ENCODE measurements at regions not wholly inside any gene's neighbourhood (a gene's known extent, or its start where the extent isn't known, plus 50 kb on each side); places are given as distances from the start of the nearest gene placed in this dataset.

DNA sequence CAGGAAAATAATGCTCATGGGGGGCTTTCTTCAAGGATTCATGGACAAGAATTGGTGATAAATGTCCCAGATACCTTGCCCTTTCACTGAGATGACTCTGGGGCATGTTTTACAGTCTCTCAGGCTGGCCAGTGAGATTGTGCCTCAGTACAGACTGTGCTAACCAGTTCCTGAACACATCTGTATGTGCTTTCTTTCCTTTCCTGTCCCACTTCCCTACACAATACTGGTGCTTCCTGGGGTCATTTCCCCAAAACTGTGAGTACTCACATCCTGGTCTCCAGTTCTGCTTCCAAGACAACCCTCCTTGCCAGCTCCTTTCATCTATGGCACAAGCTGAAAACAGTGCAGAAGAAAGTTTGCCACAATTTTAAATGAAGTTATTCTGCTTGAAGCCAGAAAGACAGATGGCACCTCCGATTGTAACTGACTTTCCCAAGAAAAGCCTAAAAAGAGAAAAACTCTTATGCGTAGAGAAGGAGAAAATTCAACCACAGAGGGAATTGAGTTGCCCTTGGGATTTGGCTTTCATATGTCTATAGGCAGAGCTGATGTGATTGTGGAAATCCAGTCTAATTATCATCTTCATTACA is 134.7 kb downstream of the DRD1 start:
- TF ChIP-seq CTCF (conservative IDR thresholded peaks at IDR 0.05) = no peak
- H3K9me3 Mint-ChIP-seq = no peaks in the 10 kb centered on the region
- no peak overlapping the region for H3K4me3 Mint-ChIP-seq

DNA sequence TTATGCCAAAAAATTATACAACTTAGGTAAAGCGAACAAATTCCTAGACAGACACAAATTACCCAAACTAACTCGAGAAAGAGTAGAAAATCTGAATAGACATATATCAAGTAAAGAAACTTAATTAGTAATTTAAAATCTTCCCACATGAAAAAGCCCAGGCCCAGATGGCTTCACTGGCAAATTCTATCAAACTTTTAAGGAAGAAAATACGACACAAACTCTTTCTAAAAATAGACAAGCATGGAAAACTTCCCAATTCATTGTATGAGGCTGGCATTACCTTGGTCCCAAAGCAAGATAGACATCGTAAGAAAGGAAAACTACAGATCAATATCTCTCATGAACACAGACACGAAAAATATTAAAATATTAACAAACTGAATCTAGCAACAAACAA is 135.3 kb downstream of the DRD1 start:
- no peaks in the 10 kb centered on the region for H3K9me3 Mint-ChIP-seq
- peaks cover 9% of the 10 kb centered on the region for H3K27me3 Mint-ChIP-seq
- no peak for TF ChIP-seq CTCF (conservative IDR thresholded peaks at IDR 0.05)

More for the DNA sequence above, 134.7 kb downstream of the DRD1 start:
- Mint-ChIP-seq H3K27me3 (peaks cover 13% of the 10 kb centered on the region), H3K36me3 (no peaks in the 10 kb centered on the region), H3K4me1 (ENCODE audit: unreplicated experiment) (no peaks in the 10 kb centered on the region), H3K27ac (no peak overlapping the region)
- no peak for DNase-seq (ENCODE audit: extremely low spot score, unreplicated experiment)

DNA sequence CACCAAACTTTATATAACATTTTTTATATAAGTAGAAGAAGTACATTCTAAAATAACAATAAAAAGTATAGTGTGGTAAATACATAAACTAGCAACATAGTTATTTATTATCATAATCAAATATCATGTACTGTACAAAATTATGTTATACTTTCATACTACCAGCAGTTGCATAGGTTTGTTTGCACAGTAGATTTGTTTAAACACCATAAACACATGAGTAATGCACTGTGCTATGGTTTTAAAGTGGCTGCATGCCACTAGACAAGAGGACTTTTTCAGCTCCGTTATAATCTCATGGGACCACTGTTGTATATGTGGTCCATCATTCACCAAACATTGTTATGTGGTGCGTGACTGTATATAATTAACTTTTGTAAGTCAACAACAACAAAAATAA is 137.6 kb downstream of the DRD1 start:
- Mint-ChIP-seq H3K36me3 (no peaks in the 10 kb centered on the region), H3K9me3 (no peaks in the 10 kb centered on the region), H3K4me1 (ENCODE audit: unreplicated experiment) (no peaks in the 10 kb centered on the region), H3K27me3 (peaks cover 6% of the 10 kb centered on the region), H3K4me3 (no peak overlapping the region), H3K27ac (no peak overlapping the region)
- TF ChIP-seq CTCF (conservative IDR thresholded peaks at IDR 0.05) = no peak
- DNase-seq (ENCODE audit: extremely low spot score, unreplicated experiment) = no peak

More for the DNA sequence above, 135.3 kb downstream of the DRD1 start:
- no peak for DNase-seq (ENCODE audit: extremely low spot score, unreplicated experiment)
- Mint-ChIP-seq H3K4me1 (ENCODE audit: unreplicated experiment) (no peaks in the 10 kb centered on the region), H3K4me3 (no peak overlapping the region), H3K27ac (no peak overlapping the region), H3K36me3 (no peaks in the 10 kb centered on the region)

GRCh38 chr5:175305251-175305650 is 138.7 kb downstream of the DRD1 start:
- no peak overlapping the region for H3K27ac Mint-ChIP-seq
- no peaks in the 10 kb centered on the region for H3K4me1 Mint-ChIP-seq (ENCODE audit: unreplicated experiment)
- TF ChIP-seq CTCF (conservative IDR thresholded peaks at IDR 0.05) = no peak
- H3K27me3 Mint-ChIP-seq = peaks cover 6% of the 10 kb centered on the region
- H3K36me3 Mint-ChIP-seq = no peaks in the 10 kb centered on the region
- no peak for DNase-seq (ENCODE audit: extremely low spot score, unreplicated experiment)
- no peak overlapping the region for H3K4me3 Mint-ChIP-seq
- H3K9me3 Mint-ChIP-seq = no peaks in the 10 kb centered on the region

- H3K36me3 Mint-ChIP-seq = no peaks in the 10 kb centered on the region
- no peak overlapping the region for H3K4me3 Mint-ChIP-seq
These were observed 153.6 kb downstream of the DRD1 start for GRCh38 chr5:175290379-175290778.

More at GRCh38 chr5:175290379-175290778, 153.6 kb downstream of the DRD1 start:
- peaks cover 3% of the 10 kb centered on the region for H3K27me3 Mint-ChIP-seq
- DNase-seq (ENCODE audit: extremely low spot score, unreplicated experiment) = no peak
- H3K27ac Mint-ChIP-seq = no peak overlapping the region
- H3K9me3 Mint-ChIP-seq = peaks cover 6% of the 10 kb centered on the region
- no peak for TF ChIP-seq CTCF (conservative IDR thresholded peaks at IDR 0.05)
- peaks cover 9% of the 10 kb centered on the region for H3K4me1 Mint-ChIP-seq (ENCODE audit: unreplicated experiment)

Data from type B pancreatic cell (in vitro differentiated cells).